ENCODE measurements at regions not wholly inside any gene's neighbourhood (a gene's known extent, or its start where the extent isn't known, plus 50 kb on each side); places are given as distances from the start of the nearest gene placed in this dataset.

GRCh38 chr11:10628508-10629236 lies 60.2 kb upstream of the LYVE1 start:
- no peaks in the 10 kb centered on the region for H3K27me3 ChIP-seq (replicated peaks; ENCODE audit: control insufficient read depth, insufficient read depth, low read length)
- peaks cover 19% of the 10 kb centered on the region for H3K4me1 ChIP-seq (ENCODE audit: control insufficient read depth, insufficient read depth, low read length)
- H3K9ac ChIP-seq (ENCODE audit: low read length), result no peak overlapping the region
- no peaks in the 10 kb centered on the region for H3K9me3 ChIP-seq (ENCODE audit: control insufficient read depth, low read length)
- peaks cover 67% of the 10 kb centered on the region for H3K36me3 ChIP-seq (ENCODE audit: control insufficient read depth, insufficient read depth, low read length, severe bottlenecking)
- no peak overlapping the region for H3K4me3 ChIP-seq (ENCODE audit: low read length)
- no peak for DNase-seq (ENCODE audit: low read depth)

- DNase-seq (ENCODE audit: low read depth), result no peak
- Histone ChIP-seq H3K4me3 (ENCODE audit: low read length) (no peak overlapping the region), H3K36me3 (ENCODE audit: control insufficient read depth, insufficient read depth, low read length, severe bottlenecking) (peaks cover 71% of the 10 kb centered on the region), H3K4me1 (ENCODE audit: control insufficient read depth, insufficient read depth, low read length) (peaks cover 21% of the 10 kb centered on the region), H3K9ac (ENCODE audit: low read length) (no peak overlapping the region), H3K27me3 (replicated peaks; ENCODE audit: control insufficient read depth, insufficient read depth, low read length) (no peaks in the 10 kb centered on the region), H3K9me3 (ENCODE audit: control insufficient read depth, low read length) (no peaks in the 10 kb centered on the region)
Observed at GRCh38 chr11:10627816-10628215, 59.4 kb upstream of the LYVE1 start.

- no peaks in the 10 kb centered on the region for H3K27me3 ChIP-seq (replicated peaks; ENCODE audit: control insufficient read depth, insufficient read depth, low read length)
- peaks cover 21% of the 10 kb centered on the region for H3K4me1 ChIP-seq (ENCODE audit: control insufficient read depth, insufficient read depth, low read length)
- DNase-seq (ENCODE audit: low read depth), result no peak
- no peak overlapping the region for H3K9ac ChIP-seq (ENCODE audit: low read length)
- no peaks in the 10 kb centered on the region for H3K9me3 ChIP-seq (ENCODE audit: control insufficient read depth, low read length)
- H3K4me3 ChIP-seq (ENCODE audit: low read length), result no peak overlapping the region
- H3K36me3 ChIP-seq (ENCODE audit: control insufficient read depth, insufficient read depth, low read length, severe bottlenecking), result peaks cover 71% of the 10 kb centered on the region
Observed at GRCh38 chr11:10627291-10627690, 58.8 kb upstream of the LYVE1 start.

- H3K4me3 ChIP-seq (ENCODE audit: low read length), result no peak overlapping the region
- DNase-seq (ENCODE audit: low read depth), result no peak
- H3K4me1 ChIP-seq (ENCODE audit: control insufficient read depth, insufficient read depth, low read length), result peaks cover 21% of the 10 kb centered on the region
- H3K9ac ChIP-seq (ENCODE audit: low read length), result peak overlapping the region; percentile 35
- H3K9me3 ChIP-seq (ENCODE audit: control insufficient read depth, low read length), result no peaks in the 10 kb centered on the region
- peaks cover 67% of the 10 kb centered on the region for H3K36me3 ChIP-seq (ENCODE audit: control insufficient read depth, insufficient read depth, low read length, severe bottlenecking)
- no peaks in the 10 kb centered on the region for H3K27me3 ChIP-seq (replicated peaks; ENCODE audit: control insufficient read depth, insufficient read depth, low read length)
Observed at GRCh38 chr11:10625982-10626311, 57.5 kb upstream of the LYVE1 start.

GRCh38 chr11:10625281-10625981 lies 57.0 kb upstream of the LYVE1 start:
- peaks cover 61% of the 10 kb centered on the region for H3K36me3 ChIP-seq (ENCODE audit: control insufficient read depth, insufficient read depth, low read length, severe bottlenecking)
- no peak for DNase-seq (ENCODE audit: low read depth)
- no peaks in the 10 kb centered on the region for H3K9me3 ChIP-seq (ENCODE audit: control insufficient read depth, low read length)
- no peak overlapping the region for H3K4me3 ChIP-seq (ENCODE audit: low read length)
- no peaks in the 10 kb centered on the region for H3K27me3 ChIP-seq (replicated peaks; ENCODE audit: control insufficient read depth, insufficient read depth, low read length)
- H3K9ac ChIP-seq (ENCODE audit: low read length), result peak overlapping the region; percentile 35
- peaks cover 21% of the 10 kb centered on the region for H3K4me1 ChIP-seq (ENCODE audit: control insufficient read depth, insufficient read depth, low read length)

GRCh38 chr11:10623797-10624761 lies 55.6 kb upstream of the LYVE1 start:
- H3K4me1 ChIP-seq (ENCODE audit: control insufficient read depth, insufficient read depth, low read length), result peaks cover 23% of the 10 kb centered on the region
- H3K4me3 ChIP-seq (ENCODE audit: low read length), result no peak overlapping the region
- DNase-seq (ENCODE audit: low read depth), result no peak
- H3K9ac ChIP-seq (ENCODE audit: low read length), result no peak overlapping the region
- no peaks in the 10 kb centered on the region for H3K27me3 ChIP-seq (replicated peaks; ENCODE audit: control insufficient read depth, insufficient read depth, low read length)
- H3K9me3 ChIP-seq (ENCODE audit: control insufficient read depth, low read length), result no peaks in the 10 kb centered on the region
- peaks cover 57% of the 10 kb centered on the region for H3K36me3 ChIP-seq (ENCODE audit: control insufficient read depth, insufficient read depth, low read length, severe bottlenecking)

- no peak overlapping the region for H3K4me3 ChIP-seq (ENCODE audit: low read length)
- peaks cover 23% of the 10 kb centered on the region for H3K4me1 ChIP-seq (ENCODE audit: control insufficient read depth, insufficient read depth, low read length)
- no peaks in the 10 kb centered on the region for H3K27me3 ChIP-seq (replicated peaks; ENCODE audit: control insufficient read depth, insufficient read depth, low read length)
- no peaks in the 10 kb centered on the region for H3K9me3 ChIP-seq (ENCODE audit: control insufficient read depth, low read length)
- H3K36me3 ChIP-seq (ENCODE audit: control insufficient read depth, insufficient read depth, low read length, severe bottlenecking), result peaks cover 48% of the 10 kb centered on the region
- no peak overlapping the region for H3K9ac ChIP-seq (ENCODE audit: low read length)
- no peak for DNase-seq (ENCODE audit: low read depth)
Observed at GRCh38 chr11:10622957-10623791, 54.7 kb upstream of the LYVE1 start.

- no peaks in the 10 kb centered on the region for H3K9me3 ChIP-seq (ENCODE audit: control insufficient read depth, low read length)
Observed at GRCh38 chr11:10622108-10622507, 53.6 kb upstream of the LYVE1 start.

GRCh38 chr11:10619131-10619680 lies 50.7 kb upstream of the LYVE1 start:
- Histone ChIP-seq H3K4me3 (ENCODE audit: low read length) (no peak overlapping the region), H3K9me3 (ENCODE audit: control insufficient read depth, low read length) (no peaks in the 10 kb centered on the region), H3K27me3 (replicated peaks; ENCODE audit: control insufficient read depth, insufficient read depth, low read length) (no peaks in the 10 kb centered on the region), H3K9ac (ENCODE audit: low read length) (peak overlapping the region; percentile 7), H3K36me3 (ENCODE audit: control insufficient read depth, insufficient read depth, low read length, severe bottlenecking) (peaks cover 47% of the 10 kb centered on the region), H3K4me1 (ENCODE audit: control insufficient read depth, insufficient read depth, low read length) (peaks cover 10% of the 10 kb centered on the region)
- peak; percentile 37 for DNase-seq (ENCODE audit: low read depth)

More at GRCh38 chr11:10622108-10622507, 53.6 kb upstream of the LYVE1 start:
- no peak overlapping the region for H3K4me3 ChIP-seq (ENCODE audit: low read length)
- H3K27me3 ChIP-seq (replicated peaks; ENCODE audit: control insufficient read depth, insufficient read depth, low read length), result no peaks in the 10 kb centered on the region
- H3K36me3 ChIP-seq (ENCODE audit: control insufficient read depth, insufficient read depth, low read length, severe bottlenecking), result peaks cover 48% of the 10 kb centered on the region
- peaks cover 23% of the 10 kb centered on the region for H3K4me1 ChIP-seq (ENCODE audit: control insufficient read depth, insufficient read depth, low read length)
- H3K9ac ChIP-seq (ENCODE audit: low read length), result no peak overlapping the region
- no peak for DNase-seq (ENCODE audit: low read depth)

GRCh38 chr11:10618490-10618889 lies 50.0 kb upstream of the LYVE1 start:
- H3K4me1 ChIP-seq (ENCODE audit: control insufficient read depth, insufficient read depth, low read length), result peaks cover 3% of the 10 kb centered on the region
- no peak overlapping the region for H3K9ac ChIP-seq (ENCODE audit: low read length)
- H3K27me3 ChIP-seq (replicated peaks; ENCODE audit: control insufficient read depth, insufficient read depth, low read length), result no peaks in the 10 kb centered on the region
- no peak overlapping the region for H3K4me3 ChIP-seq (ENCODE audit: low read length)
- H3K36me3 ChIP-seq (ENCODE audit: control insufficient read depth, insufficient read depth, low read length, severe bottlenecking), result peaks cover 51% of the 10 kb centered on the region
- DNase-seq (ENCODE audit: low read depth), result no peak
- H3K9me3 ChIP-seq (ENCODE audit: control insufficient read depth, low read length), result no peaks in the 10 kb centered on the region
